Naive thymus-derived CD8-positive, alpha-beta T cell (primary cell): ENCODE measurements at regions not wholly inside any gene's neighbourhood (a gene's known extent, or its start where the extent isn't known, plus 50 kb on each side); places are given as distances from the start of the nearest gene placed in this dataset.

ENCODE experiments used
- ATAC-seq, 2 donors: fragments of 150-1000 bp; cut with Tn5 transposase in 1 of 2; sonication (Bioruptor Pico), chemical (Tn5 transposase) in 1 of 2; 1 replicate in 1 of 2; 2 replicates in 1 of 2; pipeline ENCODE4 v1.10.0; 2021; ENCODE audit warnings: mild to moderate bottlenecking in 2 of 2, moderate library complexity in 2 of 2
- POLR2A ChIA-PET: fragments of 350-600 bp; sonication (Branson Sonifier 250); formaldehyde crosslinking; loops from one replicate; lab custom pipeline; 2021; ENCODE audit warnings: antibody characterized with exemption; lab: Charles Lee
- DNase-seq, 10 donors: peaks; one replicate each; pipeline versions ENCODE4 v3.0.0 to v3.0.0-alpha.2; 2020 to 2022
- H3K27ac Mint-ChIP-seq, 10 donors: one replicate each; pipeline ENCODE4 v1.8.0; 2020 to 2022; ENCODE audit warnings: mild to moderate bottlenecking in 10 of 10, mixed read lengths in 10 of 10, moderate library complexity in 4 of 10, inconsistent platforms in 1 of 10
- H3K27me3 Mint-ChIP-seq, 5 donors: one replicate each; pipeline ENCODE4 v1.8.0; 2021 to 2022; ENCODE audit warnings: mixed read lengths in 5 of 5
- H3K36me3 Mint-ChIP-seq, 3 donors: one replicate each; pipeline ENCODE4 v1.8.0; 2020 to 2022; ENCODE audit warnings: mixed read lengths in 3 of 3, mild to moderate bottlenecking in 2 of 3, inconsistent platforms in 1 of 3
- H3K4me1 Mint-ChIP-seq, 4 donors: one replicate each; pipeline ENCODE4 v1.8.0; 2021 to 2022; ENCODE audit warnings: mixed read lengths in 4 of 4
- H3K4me3 Mint-ChIP-seq, 10 donors: one replicate each; pipeline ENCODE4 v1.8.0; 2020 to 2022; ENCODE audit warnings: mild to moderate bottlenecking in 10 of 10, mixed read lengths in 10 of 10, moderate library complexity in 6 of 10, inconsistent platforms in 1 of 10
- H3K9me3 Mint-ChIP-seq, 9 donors: one replicate each; pipeline ENCODE4 v1.8.0; 2020 to 2022; ENCODE audit warnings: mixed read lengths in 9 of 9, mild to moderate bottlenecking in 3 of 9, inconsistent platforms in 1 of 9, moderate library complexity in 1 of 9

DNA sequence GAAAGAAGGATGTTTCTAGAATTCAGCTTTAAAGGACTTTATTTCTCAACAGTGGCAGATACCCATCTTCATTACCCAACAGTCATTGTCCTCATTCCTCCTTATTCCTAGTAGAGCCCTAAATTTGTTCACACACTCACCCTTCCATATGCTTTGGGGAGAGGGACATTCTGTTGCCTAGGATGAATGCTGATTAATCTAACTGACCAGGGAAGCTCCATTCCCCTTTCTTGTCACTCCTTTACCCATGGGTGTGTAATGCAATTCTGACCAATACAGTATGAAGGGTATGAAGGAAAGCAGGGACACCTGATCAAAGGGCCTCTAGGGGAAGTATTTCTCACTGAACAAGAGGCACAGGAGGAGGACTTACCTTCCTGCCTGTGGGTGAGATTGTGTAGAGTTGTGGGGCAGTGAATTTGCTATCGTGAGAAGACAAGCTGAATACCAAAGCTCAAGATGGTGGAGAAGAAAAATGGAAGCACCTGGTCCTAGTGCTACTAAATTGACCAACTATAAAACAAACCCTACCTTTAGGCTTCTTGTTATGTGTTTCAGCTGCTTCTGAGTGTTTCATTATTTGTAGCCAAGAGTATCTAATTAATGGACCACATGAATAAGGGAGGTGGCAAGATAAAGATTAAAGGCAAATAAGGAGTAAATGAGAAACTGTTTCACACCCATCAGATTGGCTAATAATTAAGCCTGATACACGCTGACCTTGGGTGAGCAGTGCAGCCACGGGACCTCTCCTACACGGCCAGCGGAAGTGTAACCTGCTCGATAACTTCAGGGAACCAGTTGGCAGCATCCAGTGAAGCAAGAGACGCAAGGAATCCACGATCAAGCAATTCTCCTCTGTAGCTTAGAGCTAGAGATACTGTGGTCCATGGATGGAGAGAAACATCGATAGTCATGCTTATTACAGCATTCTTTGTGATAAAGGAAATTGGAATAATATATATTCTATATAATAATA is 202.3 kb downstream of the MYCN start:
- POLR2A ChIA-PET, result interaction anchor here (1.5 to 1.6 kb wide), 2 partner anchors 177 to 199 kb away, joined by 5 read pairs; no protein-coding TSS in a partner anchor
- Mint-ChIP-seq H3K27me3 (no peaks in the 10 kb centered on the region), H3K36me3 (no peaks in the 10 kb centered on the region), H3K4me3 (no peak overlapping the region), H3K4me1 (no peaks in the 10 kb centered on the region), H3K27ac (peak overlapping the region in 2 of 10 donors; percentile 10 to 25), H3K9me3 (peaks cover 0 to 4% (median 0%) of the 10 kb centered on the region in 9 donors)
- DNase-seq (peak in 3 of 10 donors; percentile 2 to 63 (median 56)), ATAC-seq (peak; percentile 49 to 72)

GRCh38 chr2:16141641-16141921 is 201.2 kb downstream of the MYCN start:
- H3K9me3 Mint-ChIP-seq, result peaks cover 0 to 4% (median 0%) of the 10 kb centered on the region in 9 donors
- POLR2A ChIA-PET, result interaction anchor here (1.5 kb wide), 1 partner anchor 176 kb away, joined by 5 read pairs; no protein-coding TSS in a partner anchor
- H3K27ac Mint-ChIP-seq, result no peak overlapping the region
- H3K4me3 Mint-ChIP-seq, result no peak overlapping the region
- H3K27me3 Mint-ChIP-seq, result no peaks in the 10 kb centered on the region
- H3K4me1 Mint-ChIP-seq, result no peaks in the 10 kb centered on the region
- no peak for ATAC-seq
- no peak for DNase-seq
- no peaks in the 10 kb centered on the region for H3K36me3 Mint-ChIP-seq

- ATAC-seq (peak in 1 of 2 donors; percentile 31), DNase-seq (peak in 1 of 10 donors; percentile 12)
- Mint-ChIP-seq H3K27me3 (peaks cover 0 to 1% (median 0%) of the 10 kb centered on the region in 5 donors), H3K4me1 (no peaks in the 10 kb centered on the region), H3K4me3 (no peak overlapping the region), H3K36me3 (no peaks in the 10 kb centered on the region), H3K27ac (no peak overlapping the region), H3K9me3 (peaks cover 0 to 4% (median 0%) of the 10 kb centered on the region in 9 donors)
- POLR2A ChIA-PET, result no interaction called here
Measured at GRCh38 chr2:16140771-16141640, 200.7 kb downstream of the MYCN start.

GRCh38 chr2:16139663-16140615 is 199.6 kb downstream of the MYCN start:
- Mint-ChIP-seq H3K27me3 (peaks cover 0 to 1% (median 0%) of the 10 kb centered on the region in 5 donors), H3K4me3 (no peak overlapping the region), H3K9me3 (peaks cover 0 to 4% (median 0%) of the 10 kb centered on the region in 9 donors), H3K4me1 (no peaks in the 10 kb centered on the region), H3K27ac (no peak overlapping the region), H3K36me3 (no peaks in the 10 kb centered on the region)
- DNase-seq (peak in 2 of 10 donors; percentile 29 to 31), ATAC-seq (no peak)
- POLR2A ChIA-PET, result no interaction called here

DNA sequence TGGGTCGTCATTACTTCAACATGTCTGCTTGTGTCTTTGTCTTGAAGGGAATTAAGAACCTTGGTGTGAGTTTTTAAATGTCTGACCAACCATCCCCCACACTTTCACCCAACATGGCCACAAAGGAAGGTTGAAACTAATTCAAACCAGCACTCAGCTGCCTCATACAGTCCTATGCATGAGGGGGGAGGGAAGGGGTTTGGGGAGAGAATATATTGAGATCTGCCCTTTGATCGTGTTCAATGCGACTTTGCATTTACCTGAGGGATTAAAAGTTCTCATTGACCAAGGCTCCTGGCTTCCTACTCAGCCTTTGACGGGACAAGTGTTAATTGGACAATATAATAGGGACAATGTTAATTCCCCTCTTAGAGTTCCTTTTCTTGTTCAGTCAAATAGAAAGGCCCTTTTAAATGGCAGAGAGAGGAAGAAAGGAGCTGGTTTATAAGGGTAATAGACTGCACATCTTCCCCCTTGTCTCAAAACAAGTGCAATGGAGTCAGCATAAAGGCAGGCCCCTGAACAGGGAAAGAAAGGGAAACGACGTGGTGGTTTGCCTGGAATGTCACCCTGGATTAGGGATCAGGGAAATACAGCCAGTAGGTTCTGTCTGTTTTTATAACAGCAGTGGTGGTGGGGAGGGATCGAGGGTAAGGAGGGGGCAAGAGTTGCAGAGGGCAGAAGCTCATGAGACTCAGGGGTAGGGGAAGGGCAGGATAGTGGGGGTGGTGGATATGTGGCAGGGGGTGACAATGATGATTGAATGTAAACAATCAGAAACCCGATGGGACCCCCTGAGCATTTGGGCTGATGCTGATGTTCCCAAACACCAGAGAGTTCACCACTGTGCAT is 198.7 kb downstream of the MYCN start:
- no peaks in the 10 kb centered on the region for H3K4me1 Mint-ChIP-seq
- ATAC-seq (no peak), DNase-seq (no peak)
- H3K4me3 Mint-ChIP-seq, result no peak overlapping the region
- H3K9me3 Mint-ChIP-seq, result peaks cover 0 to 4% (median 0%) of the 10 kb centered on the region in 9 donors
- H3K36me3 Mint-ChIP-seq, result no peaks in the 10 kb centered on the region
- peaks cover 0 to 1% (median 0%) of the 10 kb centered on the region in 5 donors for H3K27me3 Mint-ChIP-seq
- H3K27ac Mint-ChIP-seq, result no peak overlapping the region
- POLR2A ChIA-PET, result no interaction called here

GRCh38 chr2:16137080-16137755 is 196.9 kb downstream of the MYCN start:
- peaks cover 0 to 1% (median 0%) of the 10 kb centered on the region in 5 donors for H3K27me3 Mint-ChIP-seq
- H3K9me3 Mint-ChIP-seq, result peaks cover 0 to 3% (median 0%) of the 10 kb centered on the region in 9 donors
- no peak for ATAC-seq
- H3K4me1 Mint-ChIP-seq, result no peaks in the 10 kb centered on the region
- POLR2A ChIA-PET, result no interaction called here
- H3K36me3 Mint-ChIP-seq, result no peaks in the 10 kb centered on the region
- no peak overlapping the region for H3K4me3 Mint-ChIP-seq
- H3K27ac Mint-ChIP-seq, result no peak overlapping the region
- no peak for DNase-seq

- POLR2A ChIA-PET, result no interaction called here
- ATAC-seq (no peak), DNase-seq (no peak)
- peaks cover 0 to 1% (median 0%) of the 10 kb centered on the region in 5 donors for H3K27me3 Mint-ChIP-seq
- no peak overlapping the region for H3K27ac Mint-ChIP-seq
- H3K4me1 Mint-ChIP-seq, result no peaks in the 10 kb centered on the region
- H3K9me3 Mint-ChIP-seq, result peaks cover 0 to 3% (median 0%) of the 10 kb centered on the region in 9 donors
- no peaks in the 10 kb centered on the region for H3K36me3 Mint-ChIP-seq
- no peak overlapping the region for H3K4me3 Mint-ChIP-seq
Measured at GRCh38 chr2:16136461-16137035, 196.2 kb downstream of the MYCN start.

- H3K4me1 Mint-ChIP-seq, result no peaks in the 10 kb centered on the region
- peaks cover 0 to 3% (median 0%) of the 10 kb centered on the region in 9 donors for H3K9me3 Mint-ChIP-seq
- H3K36me3 Mint-ChIP-seq, result no peaks in the 10 kb centered on the region
- H3K4me3 Mint-ChIP-seq, result no peak overlapping the region
- peaks cover 0 to 1% (median 0%) of the 10 kb centered on the region in 5 donors for H3K27me3 Mint-ChIP-seq
- DNase-seq (no peak), ATAC-seq (no peak)
- POLR2A ChIA-PET, result no interaction called here
- peak overlapping the region in 1 of 10 donors; percentile 40 for H3K27ac Mint-ChIP-seq
Measured at GRCh38 chr2:16135913-16136310, 195.6 kb downstream of the MYCN start.

DNA sequence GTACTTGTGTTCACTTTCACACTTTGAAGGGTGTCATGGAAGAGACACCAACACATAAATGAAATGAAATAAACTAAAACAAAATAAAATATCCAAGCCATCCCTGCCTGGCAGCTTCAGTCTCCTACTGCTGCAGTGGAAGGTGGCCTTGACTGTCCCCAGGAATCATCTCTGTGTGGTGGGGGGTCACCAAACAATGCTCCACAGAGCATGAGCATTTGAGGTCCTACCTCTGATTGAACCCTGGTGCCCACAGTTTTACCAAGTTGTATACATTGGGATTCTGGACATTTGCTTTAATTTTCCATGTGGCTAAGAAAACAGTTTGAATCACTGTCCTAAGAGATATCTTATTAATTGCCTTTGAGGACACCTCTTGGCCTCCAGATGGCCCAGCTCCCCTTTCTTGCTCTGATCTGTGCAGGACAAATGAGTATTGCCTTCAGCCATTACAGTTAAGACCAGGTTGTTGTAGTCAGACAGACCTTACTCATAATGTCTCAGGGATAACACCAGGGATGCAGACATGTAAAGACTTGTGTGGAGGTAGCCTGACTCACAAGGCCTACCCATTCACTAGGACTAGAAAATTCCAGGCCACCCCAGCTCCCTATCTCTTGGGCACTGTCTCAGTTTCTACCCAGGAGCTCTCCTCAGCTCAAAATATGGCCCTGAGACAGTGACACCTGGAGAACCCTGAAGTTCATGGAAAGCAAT is 195.0 kb downstream of the MYCN start:
- no peak for ATAC-seq
- no peak overlapping the region for H3K27ac Mint-ChIP-seq
- no peaks in the 10 kb centered on the region for H3K36me3 Mint-ChIP-seq
- H3K4me3 Mint-ChIP-seq, result no peak overlapping the region
- H3K9me3 Mint-ChIP-seq, result peaks cover 0 to 3% (median 0%) of the 10 kb centered on the region in 9 donors
- H3K27me3 Mint-ChIP-seq, result peaks cover 0 to 1% (median 0%) of the 10 kb centered on the region in 5 donors
- no peaks in the 10 kb centered on the region for H3K4me1 Mint-ChIP-seq
- DNase-seq, result no peak
- POLR2A ChIA-PET, result no interaction called here

GRCh38 chr2:16134436-16135165 is 194.3 kb downstream of the MYCN start:
- ATAC-seq (no peak), DNase-seq (no peak)
- Mint-ChIP-seq H3K27me3 (peaks cover 0 to 1% (median 0%) of the 10 kb centered on the region in 5 donors), H3K36me3 (no peaks in the 10 kb centered on the region), H3K4me3 (no peak overlapping the region), H3K27ac (no peak overlapping the region), H3K4me1 (no peaks in the 10 kb centered on the region), H3K9me3 (peaks cover 0 to 3% (median 0%) of the 10 kb centered on the region in 9 donors)
- POLR2A ChIA-PET, result no interaction called here
